ENCODE measurements at regions not wholly inside any gene's neighbourhood (a gene's known extent, or its start where the extent isn't known, plus 50 kb on each side); places are given as distances from the start of the nearest gene placed in this dataset.
"Not testable (repeated sequence)": the region's sequence is repeated elsewhere in the genome, so short reads cannot be mapped to it uniquely, and the experiment has no call there.

DNA sequence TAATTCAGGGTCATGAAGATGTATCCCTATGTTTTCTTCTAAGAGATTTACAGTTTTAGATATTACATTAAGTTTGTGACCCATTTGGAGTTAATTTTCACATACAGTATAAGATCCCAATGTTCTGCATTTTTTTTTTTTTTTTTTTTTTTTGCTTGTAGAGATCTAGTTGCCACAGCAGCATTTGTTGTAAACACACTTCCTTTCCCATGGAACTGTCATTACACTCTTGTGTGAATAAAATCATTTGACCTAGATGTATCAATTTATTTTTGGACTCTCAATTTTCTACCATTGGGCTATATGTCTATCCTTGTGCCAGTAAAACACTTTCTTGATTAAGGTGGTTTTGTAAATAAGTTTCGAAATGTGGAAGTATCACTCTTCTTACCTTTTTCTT lies 1107.2 kb downstream of the TECRL start:
- DNase-seq (ENCODE audit: low read depth in 2 of 2), result no peak

DNA sequence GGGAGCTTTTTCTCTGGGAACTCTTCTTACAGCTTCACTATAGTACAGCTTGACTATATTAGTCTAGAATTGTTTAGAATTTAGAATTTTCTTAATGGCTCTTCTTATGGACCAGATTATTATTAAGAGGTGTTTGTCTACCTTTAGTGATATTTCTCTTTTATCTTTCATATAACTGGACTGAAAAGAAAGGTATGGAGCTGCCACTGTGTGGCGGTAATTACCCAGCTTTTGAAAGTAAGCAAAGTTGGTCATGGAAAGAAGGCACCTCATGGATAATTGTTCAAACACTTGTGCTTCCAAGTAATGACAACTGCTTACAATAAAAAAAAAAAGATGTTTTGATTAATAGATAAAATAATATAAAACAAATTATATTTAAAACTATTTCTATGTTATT lies 1112.5 kb downstream of the TECRL start:
- no peak for DNase-seq (ENCODE audit: low read depth in 2 of 2)

DNA sequence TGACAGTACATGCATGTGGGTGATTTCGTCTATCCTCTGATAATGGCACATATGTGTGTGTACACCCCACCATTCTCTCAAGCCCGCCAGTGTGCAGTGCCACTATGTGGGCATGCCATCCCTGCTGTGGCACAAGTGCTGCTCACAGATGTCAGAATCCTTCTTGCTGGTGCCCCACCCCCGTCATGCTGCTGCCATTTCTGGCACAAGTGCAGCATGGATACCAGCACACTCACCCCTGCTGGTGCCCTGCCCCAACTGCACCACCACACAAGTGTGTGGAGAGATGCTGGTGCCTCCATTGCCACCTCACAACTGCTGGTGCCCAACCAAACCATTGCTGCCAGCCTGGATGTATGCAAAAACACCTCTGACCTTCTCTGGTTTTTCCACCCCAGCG lies 1133.8 kb downstream of the TECRL start:
- DNase-seq (ENCODE audit: low read depth in 2 of 2), result no peak

DNA sequence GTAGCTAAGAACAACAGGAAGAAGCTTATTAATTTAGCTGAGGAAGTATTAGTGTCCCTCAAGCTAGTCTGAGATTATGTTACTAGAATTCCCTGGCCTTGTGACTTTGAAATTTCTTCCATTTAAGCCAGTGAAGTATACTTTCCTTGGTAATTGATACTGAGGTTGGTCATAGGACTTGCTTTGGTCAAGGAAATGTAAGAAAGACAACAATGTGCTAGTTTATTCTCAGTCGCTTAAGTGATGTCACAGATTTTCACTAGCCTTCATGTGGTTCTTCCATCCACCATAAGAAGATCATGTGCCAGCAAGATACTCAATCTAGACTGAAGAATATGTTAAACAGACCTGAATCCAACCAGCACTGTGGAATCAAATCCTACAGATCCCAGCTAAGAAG lies 1140.1 kb downstream of the TECRL start:
- DNase-seq (ENCODE audit: low read depth in 2 of 2), result no peak

DNA sequence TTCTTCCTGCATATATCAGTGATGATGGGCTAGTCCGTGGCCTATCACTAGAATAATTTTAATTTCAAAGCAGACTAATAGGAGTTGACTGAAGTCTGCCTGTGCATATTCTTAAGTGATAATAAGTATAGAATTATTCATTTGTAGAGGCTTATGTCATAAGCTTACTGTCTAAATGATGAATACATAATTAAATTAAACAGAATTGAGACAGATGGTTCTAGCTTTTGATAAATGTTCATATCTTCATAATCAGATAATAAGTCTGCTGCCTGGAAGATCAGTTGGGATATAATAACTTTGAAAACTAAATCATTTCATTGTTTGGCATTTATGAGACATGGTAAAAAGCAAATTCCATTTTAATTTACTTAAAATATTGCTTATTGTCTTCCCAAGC lies 1175.6 kb downstream of the TECRL start:
- DNase-seq (ENCODE audit: low read depth in 2 of 2), result no peak

GRCh38 chr4:63232058-63232457 lies 1177.2 kb downstream of the TECRL start:
- DNase-seq (ENCODE audit: low read depth in 2 of 2), result no peak

DNA sequence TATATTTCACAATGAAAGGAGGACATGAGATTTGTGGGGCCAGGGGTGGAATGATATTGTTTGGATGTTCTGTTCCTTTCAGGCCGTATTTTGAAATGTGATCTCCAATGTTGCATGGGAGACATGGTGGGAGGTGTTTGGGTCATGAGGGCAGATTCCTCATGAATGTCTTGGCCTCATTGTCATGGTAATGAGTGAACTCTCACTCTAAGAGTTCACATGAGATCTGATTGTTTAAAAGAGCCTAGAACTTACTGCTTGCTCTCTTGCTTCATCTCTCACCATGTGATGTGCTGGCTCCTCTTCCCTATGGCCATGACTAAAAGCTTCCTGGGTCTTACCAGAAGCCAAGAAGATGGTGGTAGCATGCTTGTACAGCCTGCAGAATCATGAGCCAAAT lies 1183.0 kb downstream of the TECRL start:
- DNase-seq (ENCODE audit: low read depth in 2 of 2), result no peak

- DNase-seq (ENCODE audit: low read depth in 2 of 2), result no peak
Measured at GRCh38 chr4:63222466-63222865, 1186.8 kb downstream of the TECRL start.

DNA sequence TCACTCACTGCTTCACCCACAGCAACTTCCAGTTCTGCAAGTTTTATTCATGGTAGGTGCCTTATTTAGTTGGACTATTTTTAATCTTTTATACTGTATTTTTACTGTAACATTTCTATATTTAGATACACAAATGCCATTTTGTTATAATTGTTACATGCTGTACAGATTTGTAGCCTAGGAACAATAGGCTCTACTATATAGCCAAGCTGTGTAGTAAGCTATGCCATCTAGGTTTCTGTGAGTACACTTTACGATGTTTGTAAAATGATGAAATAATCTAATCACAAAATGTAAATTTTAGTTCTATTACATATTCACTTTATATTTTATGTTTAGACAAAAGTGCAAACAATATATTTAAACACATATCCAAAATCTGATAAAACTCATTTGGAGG lies 1187.8 kb downstream of the TECRL start:
- DNase-seq (ENCODE audit: low read depth in 2 of 2), result no peak

- no peak for DNase-seq (ENCODE audit: low read depth in 2 of 2)
Measured at GRCh38 chr4:63218856-63219255, 1190.4 kb downstream of the TECRL start.

GRCh38 chr4:63214076-63214475 lies 1195.2 kb downstream of the TECRL start:
- DNase-seq (ENCODE audit: low read depth in 2 of 2), result no peak

GRCh38 chr4:63211776-63212479 lies 1197.3 kb downstream of the TECRL start:
- no peak for DNase-seq (ENCODE audit: low read depth in 2 of 2)

GRCh38 chr4:63211375-63211774 lies 1197.9 kb downstream of the TECRL start:
- no peak for DNase-seq (ENCODE audit: low read depth in 2 of 2)

DNA sequence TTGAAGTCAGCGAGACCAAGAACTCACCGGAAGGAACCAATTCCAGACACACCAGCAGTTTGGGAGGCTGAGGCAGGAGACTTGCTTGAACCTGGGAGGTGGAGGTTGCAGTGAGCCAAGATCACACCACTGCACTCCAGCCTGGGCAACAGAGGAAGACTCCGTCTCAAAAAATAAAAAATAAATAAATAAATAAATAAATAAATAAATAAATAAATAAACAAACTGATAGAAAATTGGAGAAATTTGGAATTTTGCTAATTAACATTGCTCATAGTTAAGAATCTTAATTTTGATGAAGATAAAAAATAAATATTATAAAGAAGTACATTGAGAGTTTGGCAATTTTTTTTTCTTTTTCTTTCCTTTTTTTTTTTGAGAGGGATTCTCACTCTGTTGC lies 1216.2 kb downstream of the TECRL start:
- DNase-seq (ENCODE audit: low read depth in 2 of 2), result not testable (repeated sequence)

DNA sequence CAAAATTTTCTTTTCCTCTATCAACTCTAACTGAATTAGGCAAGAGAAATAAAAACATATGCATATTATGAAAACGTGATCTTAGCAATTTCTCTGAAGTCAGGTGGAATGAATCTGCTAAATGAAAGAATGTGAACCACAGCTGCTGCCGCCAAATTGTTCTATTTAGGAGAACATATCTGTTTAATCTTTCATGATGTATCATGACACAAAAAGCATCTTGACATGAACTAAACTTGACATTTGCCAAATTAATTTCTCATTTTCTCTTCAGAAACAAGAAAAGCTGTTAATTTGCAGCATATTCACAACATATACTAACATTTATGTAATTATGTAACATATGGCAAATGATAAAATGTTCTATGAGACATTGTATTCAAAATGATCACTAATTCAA lies 1237.9 kb downstream of the TECRL start:
- DNase-seq (ENCODE audit: low read depth in 2 of 2), result no peak

DNA sequence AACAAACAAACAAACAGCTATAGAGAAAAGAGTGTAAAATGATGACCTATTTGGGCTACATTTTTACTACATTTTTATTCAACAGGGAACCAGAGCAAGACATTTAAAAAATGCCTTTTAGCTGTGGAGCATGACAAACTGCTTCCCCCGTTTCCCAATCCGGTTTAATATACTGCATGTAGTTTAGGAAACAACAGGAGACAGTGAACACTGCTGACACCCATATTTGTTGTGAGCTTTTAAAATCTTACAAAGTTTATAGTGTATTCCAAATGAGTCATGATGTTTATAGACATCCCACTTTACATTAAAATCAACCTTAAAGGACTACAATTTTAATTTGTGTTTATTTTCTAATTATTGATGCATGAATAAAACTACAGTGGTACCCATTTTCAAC lies 1238.3 kb downstream of the TECRL start:
- DNase-seq (ENCODE audit: low read depth in 2 of 2), result no peak

- DNase-seq (ENCODE audit: low read depth in 2 of 2), result no peak
Measured at GRCh38 chr4:63169836-63170235, 1239.4 kb downstream of the TECRL start.

GRCh38 chr4:63155561-63155960 lies 1253.7 kb downstream of the TECRL start:
- DNase-seq (ENCODE audit: low read depth in 2 of 2), result no peak

- DNase-seq (ENCODE audit: low read depth in 2 of 2), result no peak
Measured at GRCh38 chr4:63123441-63123840, 1285.8 kb downstream of the TECRL start.

GRCh38 chr4:63122955-63123354 lies 1286.3 kb downstream of the TECRL start:
- no peak for DNase-seq (ENCODE audit: low read depth in 2 of 2)

DNA sequence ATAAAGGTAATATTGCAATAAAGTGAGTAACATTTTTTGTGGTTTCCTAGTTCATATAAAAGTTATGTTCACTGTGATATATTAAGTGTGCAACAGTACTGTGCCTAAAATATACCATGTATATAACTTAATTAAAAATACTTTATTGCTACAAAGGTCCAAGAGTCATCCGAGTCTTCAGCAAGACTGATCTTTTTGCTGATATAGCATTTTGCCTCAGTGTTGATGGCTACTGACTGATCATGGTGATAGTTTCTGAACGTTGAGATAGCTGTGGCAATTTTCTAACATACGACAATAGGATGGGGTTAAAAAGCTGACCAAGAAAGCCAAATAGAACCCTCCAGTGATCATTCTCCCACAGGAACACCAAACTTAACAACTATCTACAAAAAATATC lies 1302.7 kb downstream of the TECRL start:
- DNase-seq (ENCODE audit: low read depth in 2 of 2), result no peak

- DNase-seq (ENCODE audit: low read depth in 2 of 2), result no peak
Measured at GRCh38 chr4:63105839-63106238, 1303.4 kb downstream of the TECRL start.

- DNase-seq (ENCODE audit: low read depth in 2 of 2), result no peak
Measured at GRCh38 chr4:63090641-63091040, 1318.6 kb downstream of the TECRL start.

- no peak for DNase-seq (ENCODE audit: low read depth in 2 of 2)
Measured at GRCh38 chr4:63085091-63085490, 1324.2 kb downstream of the TECRL start.

All from fibroblast of skin of left biceps (primary cell).